ENCODE measurements at regions not wholly inside any gene's neighbourhood (a gene's known extent, or its start where the extent isn't known, plus 50 kb on each side); places are given as distances from the start of the nearest gene placed in this dataset.

GRCh38 chr15:67000896-67001295, 64.5 kb upstream of the SMAD3 start:
- peak; percentile 22 for DNase-seq (ENCODE audit: low spot score)

DNA sequence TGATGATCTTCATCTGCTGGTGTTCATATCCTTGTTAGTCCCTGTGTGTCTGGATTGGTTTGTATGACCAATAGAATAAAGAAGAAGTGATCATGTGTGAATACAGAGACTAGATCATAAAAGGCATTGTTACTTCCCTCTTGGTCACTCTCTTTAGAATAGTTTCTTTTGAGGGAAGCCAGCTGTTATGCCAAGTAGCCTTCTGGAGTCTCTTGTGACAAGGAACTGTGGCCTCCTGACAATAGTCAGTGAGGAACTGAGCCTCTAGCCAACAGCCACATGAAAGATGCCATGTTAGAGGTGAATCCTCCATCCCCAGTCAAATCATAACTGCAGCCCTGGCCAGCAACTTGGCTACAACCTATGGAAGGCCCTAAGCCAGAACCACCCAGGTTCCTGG, 63.0 kb upstream of the SMAD3 start:
- no peak for DNase-seq (ENCODE audit: low spot score)

DNA sequence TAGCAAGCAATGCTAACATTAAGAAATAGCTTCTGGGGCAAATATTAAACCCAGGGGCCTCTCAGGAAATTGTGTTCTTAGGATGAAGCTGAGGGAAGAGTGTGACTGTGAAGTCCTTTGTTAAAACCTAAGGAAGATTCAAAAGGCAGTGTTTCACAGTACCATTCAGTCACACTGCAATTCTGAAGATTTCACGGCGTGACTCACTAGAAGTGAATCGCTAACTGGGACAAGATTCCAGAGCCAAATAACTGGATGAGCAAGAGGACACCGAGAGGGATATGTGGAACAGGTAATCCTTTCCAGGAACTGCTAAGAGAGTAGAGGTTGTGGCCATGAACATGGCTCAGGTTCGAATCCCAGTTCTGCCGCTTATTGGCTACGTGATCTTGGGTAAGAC, 61.8 kb upstream of the SMAD3 start:
- DNase-seq (ENCODE audit: low spot score): no peak

GRCh38 chr15:67004142-67004541, 61.3 kb upstream of the SMAD3 start:
- no peak for DNase-seq (ENCODE audit: low spot score)

DNA sequence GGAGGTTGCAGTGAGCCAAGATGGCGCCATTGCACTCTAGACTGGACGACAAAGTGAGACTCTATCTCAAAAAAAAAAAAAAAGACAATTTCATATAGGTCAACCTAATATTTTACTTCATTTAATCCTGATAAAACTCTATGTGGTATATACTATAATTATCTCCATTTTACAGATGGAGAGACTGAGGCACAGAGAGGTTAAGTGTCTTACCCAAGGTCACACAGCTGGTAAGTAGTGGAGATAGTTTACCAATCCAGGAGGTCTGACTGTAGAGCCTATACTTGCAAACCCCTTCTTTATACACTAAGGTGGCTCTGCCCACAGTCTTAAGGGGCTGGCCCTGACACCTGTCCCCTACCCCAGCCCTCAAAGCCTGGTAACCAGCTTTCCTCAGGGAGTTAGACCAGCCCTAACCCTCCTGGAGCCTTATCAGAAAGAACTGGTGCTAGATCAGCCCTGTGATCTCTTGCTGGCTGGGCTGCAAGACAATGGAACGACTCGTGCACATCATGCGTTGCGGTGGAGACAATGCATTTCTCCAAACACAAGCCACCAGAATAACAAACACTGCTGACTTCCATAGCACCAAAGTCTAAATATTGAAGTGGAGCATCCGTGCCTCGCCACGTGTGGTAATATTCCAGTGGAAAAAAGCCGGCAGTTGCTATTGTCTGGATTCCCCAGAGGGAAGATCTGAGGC, 60.0 kb upstream of the SMAD3 start:
- no peak for DNase-seq (ENCODE audit: low spot score)

GRCh38 chr15:67006083-67007065, 59.0 kb upstream of the SMAD3 start:
- no peak for DNase-seq (ENCODE audit: low spot score)

GRCh38 chr15:67009576-67010569, 55.5 kb upstream of the SMAD3 start:
- DNase-seq (ENCODE audit: low spot score): no peak

GRCh38 chr15:67010898-67011616, 54.3 kb upstream of the SMAD3 start:
- no peak for DNase-seq (ENCODE audit: low spot score)

- no peak for DNase-seq (ENCODE audit: low spot score)
Observed at GRCh38 chr15:67011617-67012005, 53.8 kb upstream of the SMAD3 start.

DNA sequence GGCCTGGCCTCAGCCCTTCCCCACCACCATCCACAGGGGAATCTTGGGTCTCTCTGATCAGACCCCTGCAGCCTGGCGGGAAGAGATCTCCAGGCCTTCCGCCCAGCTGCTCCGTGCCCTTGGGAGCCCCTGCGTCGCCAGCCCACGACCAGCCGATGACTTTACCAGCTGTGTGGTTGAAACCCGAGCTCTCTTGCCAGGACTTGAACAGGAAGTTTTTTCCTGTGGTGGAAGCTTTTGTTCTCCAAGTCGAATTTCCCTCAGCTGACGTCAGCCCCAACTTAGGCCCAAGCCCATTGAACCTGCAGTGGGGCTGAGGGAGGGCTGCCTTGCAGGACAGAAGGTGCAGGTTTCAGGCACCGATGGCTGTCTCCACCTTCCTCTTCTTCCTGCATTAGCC, 51.7 kb upstream of the SMAD3 start:
- peak; percentile 60 for DNase-seq (ENCODE audit: low spot score)

Data from ecto neural progenitor cell (in vitro differentiated cells).